ENCODE measurements at regions not wholly inside any gene's neighbourhood (a gene's known extent, or its start where the extent isn't known, plus 50 kb on each side); places are given as distances from the start of the nearest gene placed in this dataset.

DNA sequence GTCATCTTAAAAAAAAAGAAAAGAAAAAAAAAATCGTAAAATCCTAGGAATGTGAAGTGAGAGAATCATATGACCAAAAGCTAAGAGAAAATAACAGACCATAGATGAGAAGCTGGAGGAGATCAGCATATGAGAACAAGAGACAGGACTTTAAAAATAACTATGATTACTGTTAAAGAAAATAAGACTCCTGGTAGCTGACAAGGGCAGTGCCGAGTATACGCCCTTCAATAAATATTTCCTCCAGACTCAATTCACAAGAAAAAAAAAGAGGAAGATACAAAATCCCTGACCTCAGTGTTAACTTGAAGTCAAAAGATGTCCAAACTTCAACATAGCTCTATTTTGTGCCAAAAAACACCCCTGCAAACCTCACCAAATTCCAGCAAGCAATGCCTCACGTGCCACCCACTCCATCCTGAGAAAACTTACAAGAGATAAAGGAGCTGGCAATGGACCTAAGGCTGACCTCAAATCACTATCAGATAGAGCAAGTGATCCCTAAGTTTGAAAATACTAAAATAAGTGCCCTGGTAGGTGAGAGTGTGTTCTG lies 817.2 kb downstream of the SOCS6 start:
- Histone ChIP-seq H3K27me3 (ENCODE audit: control insufficient read depth in 1 of 2, insufficient read depth in 2 of 2, low read length in 2 of 2) (no peaks in the 10 kb centered on the region), H3K36me3 (replicated peaks in 1 of 2; ENCODE audit: control insufficient read depth in 1 of 2, insufficient read depth in 2 of 2, low read length in 2 of 2) (no peaks in the 10 kb centered on the region), H3K27ac (ENCODE audit: extremely low read length, insufficient read depth, low read length) (no peak overlapping the region), H3K4me2 (ENCODE audit: low read depth, low read length) (no peak overlapping the region), H3K79me2 (ENCODE audit: insufficient read depth, low read length) (no peaks in the 10 kb centered on the region), H3K4me3 (replicated peaks in 1 of 3; ENCODE audit: insufficient read depth in 1 of 3, low read depth in 2 of 3, low read length in 3 of 3) (no peak overlapping the region), H4K20me1 (ENCODE audit: insufficient read depth, low read length) (no peaks in the 10 kb centered on the region), H3K9ac (ENCODE audit: insufficient read depth, low read depth, low read length) (no peak overlapping the region), H3K9me3 (ENCODE audit: low read length) (no peaks in the 10 kb centered on the region), H3K4me1 (ENCODE audit: insufficient read depth, low read length) (no peaks in the 10 kb centered on the region), H2AFZ (ENCODE audit: low read length) (no peak overlapping the region)
- intact Hi-C loops (cut with micrococcal nuclease; ENCODE audit: unreplicated experiment): no loop called here
- POLR2A ChIA-PET: no interaction called here
- no peak for ATAC-seq
- BruUV-seq (replicated peaks): no TSS peak
- in situ Hi-C loops (cut with HindIII; ENCODE audit: extremely low pct_ligation_motif_present, low pct_unique_long_range_greater_than_20kb): no loop called here
- no peak for FAIRE-seq
- TF ChIP-seq, protein P1, sequence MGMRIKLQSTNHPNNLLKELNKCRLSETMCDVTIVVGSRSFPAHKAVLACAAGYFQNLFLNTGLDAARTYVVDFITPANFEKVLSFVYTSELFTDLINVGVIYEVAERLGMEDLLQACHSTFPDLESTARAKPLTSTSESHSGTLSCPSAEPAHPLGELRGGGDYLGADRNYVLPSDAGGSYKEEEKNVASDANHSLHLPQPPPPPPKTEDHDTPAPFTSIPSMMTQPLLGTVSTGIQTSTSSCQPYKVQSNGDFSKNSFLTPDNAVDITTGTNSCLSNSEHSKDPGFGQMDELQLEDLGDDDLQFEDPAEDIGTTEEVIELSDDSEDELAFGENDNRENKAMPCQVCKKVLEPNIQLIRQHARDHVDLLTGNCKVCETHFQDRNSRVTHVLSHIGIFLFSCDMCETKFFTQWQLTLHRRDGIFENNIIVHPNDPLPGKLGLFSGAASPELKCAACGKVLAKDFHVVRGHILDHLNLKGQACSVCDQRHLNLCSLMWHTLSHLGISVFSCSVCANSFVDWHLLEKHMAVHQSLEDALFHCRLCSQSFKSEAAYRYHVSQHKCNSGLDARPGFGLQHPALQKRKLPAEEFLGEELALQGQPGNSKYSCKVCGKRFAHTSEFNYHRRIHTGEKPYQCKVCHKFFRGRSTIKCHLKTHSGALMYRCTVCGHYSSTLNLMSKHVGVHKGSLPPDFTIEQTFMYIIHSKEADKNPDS (CRISPR knock-in tag; IDR thresholded peaks at IDR 0.05): no peak
- TF ChIP-seq MTF2 (CRISPR knock-in tag; IDR thresholded peaks at IDR 0.05; ENCODE audit: borderline replicate concordance) (no peak), ZNF83 (CRISPR knock-in tag; IDR thresholded peaks at IDR 0.05; ENCODE audit: borderline replicate concordance) (no peak), CAMTA2 (CRISPR knock-in tag; IDR thresholded peaks at IDR 0.05; ENCODE audit: borderline replicate concordance) (no peak), SMAD3 (CRISPR knock-in tag; IDR thresholded peaks at IDR 0.05) (no peak), FOXP1 (IDR thresholded peaks at IDR 0.05) (no peak), FOXP1 (CRISPR knock-in tag; IDR thresholded peaks at IDR 0.05) (no peak), ZNF577 (CRISPR knock-in tag; IDR thresholded peaks at IDR 0.05; ENCODE audit: borderline replicate concordance, low read depth) (no peak), ZNF326 (CRISPR knock-in tag; IDR thresholded peaks at IDR 0.05; ENCODE audit: borderline replicate concordance) (no peak), ZNF180 (CRISPR knock-in tag; IDR thresholded peaks at IDR 0.05; ENCODE audit: borderline replicate concordance, low read depth) (no peak)
- TF ChIP-seq, protein P2, sequence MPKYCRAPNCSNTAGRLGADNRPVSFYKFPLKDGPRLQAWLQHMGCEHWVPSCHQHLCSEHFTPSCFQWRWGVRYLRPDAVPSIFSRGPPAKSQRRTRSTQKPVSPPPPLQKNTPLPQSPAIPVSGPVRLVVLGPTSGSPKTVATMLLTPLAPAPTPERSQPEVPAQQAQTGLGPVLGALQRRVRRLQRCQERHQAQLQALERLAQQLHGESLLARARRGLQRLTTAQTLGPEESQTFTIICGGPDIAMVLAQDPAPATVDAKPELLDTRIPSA (CRISPR knock-in tag; IDR thresholded peaks at IDR 0.05; ENCODE audit: borderline replicate concordance): no peak
- TF ChIP-seq, protein P3, sequence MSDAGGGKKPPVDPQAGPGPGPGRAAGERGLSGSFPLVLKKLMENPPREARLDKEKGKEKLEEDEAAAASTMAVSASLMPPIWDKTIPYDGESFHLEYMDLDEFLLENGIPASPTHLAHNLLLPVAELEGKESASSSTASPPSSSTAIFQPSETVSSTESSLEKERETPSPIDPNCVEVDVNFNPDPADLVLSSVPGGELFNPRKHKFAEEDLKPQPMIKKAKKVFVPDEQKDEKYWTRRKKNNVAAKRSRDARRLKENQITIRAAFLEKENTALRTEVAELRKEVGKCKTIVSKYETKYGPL (CRISPR knock-in tag; IDR thresholded peaks at IDR 0.05): no peak
- TF ChIP-seq, protein P4, sequence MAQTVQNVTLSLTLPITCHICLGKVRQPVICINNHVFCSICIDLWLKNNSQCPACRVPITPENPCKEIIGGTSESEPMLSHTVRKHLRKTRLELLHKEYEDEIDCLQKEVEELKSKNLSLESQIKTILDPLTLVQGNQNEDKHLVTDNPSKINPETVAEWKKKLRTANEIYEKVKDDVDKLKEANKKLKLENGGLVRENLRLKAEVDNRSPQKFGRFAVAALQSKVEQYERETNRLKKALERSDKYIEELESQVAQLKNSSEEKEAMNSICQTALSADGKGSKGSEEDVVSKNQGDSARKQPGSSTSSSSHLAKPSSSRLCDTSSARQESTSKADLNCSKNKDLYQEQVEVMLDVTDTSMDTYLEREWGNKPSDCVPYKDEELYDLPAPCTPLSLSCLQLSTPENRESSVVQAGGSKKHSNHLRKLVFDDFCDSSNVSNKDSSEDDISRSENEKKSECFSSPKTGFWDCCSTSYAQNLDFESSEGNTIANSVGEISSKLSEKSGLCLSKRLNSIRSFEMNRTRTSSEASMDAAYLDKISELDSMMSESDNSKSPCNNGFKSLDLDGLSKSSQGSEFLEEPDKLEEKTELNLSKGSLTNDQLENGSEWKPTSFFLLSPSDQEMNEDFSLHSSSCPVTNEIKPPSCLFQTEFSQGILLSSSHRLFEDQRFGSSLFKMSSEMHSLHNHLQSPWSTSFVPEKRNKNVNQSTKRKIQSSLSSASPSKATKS (CRISPR knock-in tag; IDR thresholded peaks at IDR 0.05): no peak
- TF ChIP-seq, protein P5, sequence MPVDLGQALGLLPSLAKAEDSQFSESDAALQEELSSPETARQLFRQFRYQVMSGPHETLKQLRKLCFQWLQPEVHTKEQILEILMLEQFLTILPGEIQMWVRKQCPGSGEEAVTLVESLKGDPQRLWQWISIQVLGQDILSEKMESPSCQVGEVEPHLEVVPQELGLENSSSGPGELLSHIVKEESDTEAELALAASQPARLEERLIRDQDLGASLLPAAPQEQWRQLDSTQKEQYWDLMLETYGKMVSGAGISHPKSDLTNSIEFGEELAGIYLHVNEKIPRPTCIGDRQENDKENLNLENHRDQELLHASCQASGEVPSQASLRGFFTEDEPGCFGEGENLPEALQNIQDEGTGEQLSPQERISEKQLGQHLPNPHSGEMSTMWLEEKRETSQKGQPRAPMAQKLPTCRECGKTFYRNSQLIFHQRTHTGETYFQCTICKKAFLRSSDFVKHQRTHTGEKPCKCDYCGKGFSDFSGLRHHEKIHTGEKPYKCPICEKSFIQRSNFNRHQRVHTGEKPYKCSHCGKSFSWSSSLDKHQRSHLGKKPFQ (CRISPR knock-in tag; IDR thresholded peaks at IDR 0.05; ENCODE audit: insufficient replicate concordance): no peak
- CTCF ChIA-PET (ENCODE audit: low intra/inter-chr PET ratio, low total read pairs): no interaction called here
- WGBS (ENCODE audit: low lambda C conversion rate): 27% methylated on average over 4 of the region's 4 CpGs
- DNase-seq (ENCODE audit: low spot score): no peak

Measured in HepG2 (cell line).